ENCODE measurements at regions not wholly inside any gene's neighbourhood (a gene's known extent, or its start where the extent isn't known, plus 50 kb on each side); places are given as distances from the start of the nearest gene placed in this dataset.

- DNase-seq (ENCODE audit: low read depth in 2 of 2) = no peak
Observed at GRCh38 chr6:141164042-141164743, 968.5 kb upstream of the GJE1 start.

GRCh38 chr6:141163107-141163506, 969.6 kb upstream of the GJE1 start:
- no peak for DNase-seq (ENCODE audit: low read depth in 2 of 2)

- DNase-seq (ENCODE audit: low read depth in 2 of 2) = no peak
Observed at GRCh38 chr6:141158740-141159139, 974.0 kb upstream of the GJE1 start.

GRCh38 chr6:141153563-141153962, 979.2 kb upstream of the GJE1 start:
- DNase-seq (ENCODE audit: low read depth in 2 of 2) = no peak

- DNase-seq (ENCODE audit: low read depth in 2 of 2) = no peak
Observed at GRCh38 chr6:141152951-141153350, 979.8 kb upstream of the GJE1 start.

- DNase-seq (ENCODE audit: low read depth in 2 of 2) = no peak
Observed at GRCh38 chr6:141151710-141152417, 980.9 kb upstream of the GJE1 start.

- DNase-seq (ENCODE audit: low read depth in 2 of 2) = no peak
Observed at GRCh38 chr6:141141870-141142269, 990.9 kb upstream of the GJE1 start.

- DNase-seq (ENCODE audit: low read depth in 2 of 2) = no peak
Observed at GRCh38 chr6:141140905-141141304, 991.8 kb upstream of the GJE1 start.

GRCh38 chr6:141139461-141139860, 993.3 kb upstream of the GJE1 start:
- DNase-seq (ENCODE audit: low read depth in 2 of 2) = no peak

GRCh38 chr6:141134723-141135122, 998.0 kb upstream of the GJE1 start:
- DNase-seq (ENCODE audit: low read depth in 2 of 2) = no peak

GRCh38 chr6:141133836-141134235, 998.9 kb upstream of the GJE1 start:
- no peak for DNase-seq (ENCODE audit: low read depth in 2 of 2)

GRCh38 chr6:141133346-141133745, 999.4 kb upstream of the GJE1 start:
- no peak for DNase-seq (ENCODE audit: low read depth in 2 of 2)

- no peak for DNase-seq (ENCODE audit: low read depth in 2 of 2)
Observed at GRCh38 chr6:141131616-141132015, 1001.1 kb upstream of the GJE1 start.

- no peak for DNase-seq (ENCODE audit: low read depth in 2 of 2)
Observed at GRCh38 chr6:141123497-141123896, 1009.2 kb upstream of the GJE1 start.

GRCh38 chr6:141123049-141123448, 1009.7 kb upstream of the GJE1 start:
- no peak for DNase-seq (ENCODE audit: low read depth in 2 of 2)

- DNase-seq (ENCODE audit: low read depth in 2 of 2) = no peak
Observed at GRCh38 chr6:141118991-141119390, 1013.7 kb upstream of the GJE1 start.

GRCh38 chr6:141117874-141118273, 1014.9 kb upstream of the GJE1 start:
- no peak for DNase-seq (ENCODE audit: low read depth in 2 of 2)

- DNase-seq (ENCODE audit: low read depth in 2 of 2) = no peak
Observed at GRCh38 chr6:141110481-141110880, 1022.2 kb upstream of the GJE1 start.

GRCh38 chr6:141107591-141108160, 1025.0 kb upstream of the GJE1 start:
- DNase-seq (ENCODE audit: low read depth in 2 of 2) = no peak

GRCh38 chr6:141105481-141105880, 1027.2 kb upstream of the GJE1 start:
- DNase-seq (ENCODE audit: low read depth in 2 of 2) = no peak

GRCh38 chr6:141103246-141103645, 1029.5 kb upstream of the GJE1 start:
- no peak for DNase-seq (ENCODE audit: low read depth in 2 of 2)

- no peak for DNase-seq (ENCODE audit: low read depth in 2 of 2)
Observed at GRCh38 chr6:141097471-141097870, 1035.3 kb upstream of the GJE1 start.

- DNase-seq (ENCODE audit: low read depth in 2 of 2) = no peak
Observed at GRCh38 chr6:141095308-141095707, 1037.4 kb upstream of the GJE1 start.

All from stimulated activated CD8-positive, alpha-beta memory T cell treated with anti-CD3 and anti-CD28 coated beads, Interleukin-7, amount 100 ng/mL, for 4 hours (primary cell).